OCI-LY3 (cell line): ENCODE measurements at regions not wholly inside any gene's neighbourhood (a gene's known extent, or its start where the extent isn't known, plus 50 kb on each side); places are given as distances from the start of the nearest gene placed in this dataset.

Experiments used
- H2AFZ ChIP-seq: fragments of 200-600, 300-600 bp; shearing (Covaris generic); 2 replicates; pipeline ENCODE4 v1.6.0; 2014; ENCODE audit warnings: antibody characterized with exemption, low read depth, low read length
- H3K27ac ChIP-seq: fragments of 200-600, 300-600 bp; sonication (generic); 2 replicates; pipeline ENCODE4 v1.5.1; 2014; ENCODE audit warnings: mild to moderate bottlenecking, low read length, moderate library complexity, mixed read lengths
- H3K27me3 ChIP-seq: fragments of 200-600, 300-600 bp; sonication (generic); 2 replicates; pipeline ENCODE4 v1.6.1; 2014; ENCODE audit warnings: low read depth, low read length, mixed read lengths
- H3K36me3 ChIP-seq: fragments of 200-600, 300-600 bp; sonication (generic); replicated peaks from 2 replicates; pipeline ENCODE3; 2014; ENCODE audit warnings: low read depth, low read length, mixed read lengths
- H3K4me1 ChIP-seq: fragments of 300-600, 200-600 bp; sonication (generic); 2 replicates; pipeline ENCODE4 v1.6.1; 2014; ENCODE audit warnings: low read length, mixed read lengths
- H3K4me2 ChIP-seq: fragments of 200-600, 300-600 bp; sonication (generic); 2 replicates; pipeline ENCODE4 v1.6.1; 2014; ENCODE audit warnings: low read length, mixed read lengths
- H3K4me3 ChIP-seq: fragments of 300-600, 200-600 bp; sonication (generic); 2 replicates; pipeline ENCODE4 v1.5.1; 2014; ENCODE audit warnings: antibody characterized with exemption, mild to moderate bottlenecking, low read length, moderate library complexity
- H3K79me2 ChIP-seq: fragments of 300-600, 200-600 bp; shearing (Covaris generic); 2 replicates; pipeline ENCODE4 v1.6.1; 2014; ENCODE audit warnings: mild to moderate bottlenecking, low read length, mixed read lengths
- H3K9ac ChIP-seq: fragments of 300-600, 200-600 bp; shearing (Covaris generic); 2 replicates; pipeline ENCODE4 v1.6.0; 2014; ENCODE audit warnings: mild to moderate bottlenecking, low read length, moderate library complexity
- H3K9me3 ChIP-seq: fragments of 200-600, 300-600 bp; shearing (Covaris generic); 2 replicates; pipeline ENCODE4 v1.6.1; 2014; ENCODE audit warnings: low read length, mixed read lengths; ENCODE audit not compliant: insufficient read depth
- H4K20me1 ChIP-seq: fragments of 200-600, 300-600 bp; sonication (generic); 2 replicates; pipeline ENCODE4 v1.6.1; 2016; ENCODE audit warnings: low read length, mixed read lengths; ENCODE audit not compliant: insufficient read depth
- EZH2phosphoT487 ChIP-seq: fragments of 200-600 bp; shearing (Covaris generic); IDR thresholded peaks from 2 replicates; pipeline ENCODE4 v1.6.1; 2018; ENCODE audit warnings: antibody characterized with exemption, mixed run types, low read depth
- TF ChIP-seq, protein P1 (sequence below): fragments of 200-600, 300-600 bp; sonication (generic); IDR thresholded peaks from 2 replicates; pipeline ENCODE4 v1.5.1; 2014; ENCODE audit warnings: antibody characterized with exemption, low read length, low read depth

DNA sequence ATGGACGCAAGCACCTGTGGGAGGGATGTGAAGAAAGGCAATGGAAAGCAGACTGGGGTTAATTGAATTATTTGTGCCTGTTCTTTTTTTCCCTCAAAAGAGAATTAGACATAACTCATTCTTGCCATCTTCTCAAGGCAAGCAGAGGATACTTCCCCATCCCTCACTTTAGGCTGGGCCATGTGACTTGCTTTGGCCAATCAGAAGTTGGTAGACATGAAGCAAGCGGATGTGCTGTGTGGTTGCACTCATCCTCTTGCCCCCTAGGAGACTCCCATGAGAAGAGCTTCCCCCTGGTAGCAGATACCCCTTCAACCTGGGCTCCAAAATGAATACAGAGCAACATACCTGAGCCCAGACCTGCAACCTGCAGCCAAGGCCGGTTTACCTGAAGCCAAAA lies 124.4 kb upstream of the ZC3H12C start:
- Histone ChIP-seq H3K9ac (no peak overlapping the region), H3K9me3 (no peaks in the 10 kb centered on the region), H3K27me3 (0 out of 2 replicates have a peak, but pooled peaks cover 4% of the 10 kb centered on the region), H3K4me3 (no peak overlapping the region), H3K79me2 (no peaks in the 10 kb centered on the region), H3K4me1 (peaks cover 38% of the 10 kb centered on the region), H3K27ac (no peak overlapping the region), H3K4me2 (no peak overlapping the region), H4K20me1 (no peaks in the 10 kb centered on the region), H3K36me3 (no peaks in the 10 kb centered on the region), H2AFZ (no peak overlapping the region)
- TF ChIP-seq, protein P1, sequence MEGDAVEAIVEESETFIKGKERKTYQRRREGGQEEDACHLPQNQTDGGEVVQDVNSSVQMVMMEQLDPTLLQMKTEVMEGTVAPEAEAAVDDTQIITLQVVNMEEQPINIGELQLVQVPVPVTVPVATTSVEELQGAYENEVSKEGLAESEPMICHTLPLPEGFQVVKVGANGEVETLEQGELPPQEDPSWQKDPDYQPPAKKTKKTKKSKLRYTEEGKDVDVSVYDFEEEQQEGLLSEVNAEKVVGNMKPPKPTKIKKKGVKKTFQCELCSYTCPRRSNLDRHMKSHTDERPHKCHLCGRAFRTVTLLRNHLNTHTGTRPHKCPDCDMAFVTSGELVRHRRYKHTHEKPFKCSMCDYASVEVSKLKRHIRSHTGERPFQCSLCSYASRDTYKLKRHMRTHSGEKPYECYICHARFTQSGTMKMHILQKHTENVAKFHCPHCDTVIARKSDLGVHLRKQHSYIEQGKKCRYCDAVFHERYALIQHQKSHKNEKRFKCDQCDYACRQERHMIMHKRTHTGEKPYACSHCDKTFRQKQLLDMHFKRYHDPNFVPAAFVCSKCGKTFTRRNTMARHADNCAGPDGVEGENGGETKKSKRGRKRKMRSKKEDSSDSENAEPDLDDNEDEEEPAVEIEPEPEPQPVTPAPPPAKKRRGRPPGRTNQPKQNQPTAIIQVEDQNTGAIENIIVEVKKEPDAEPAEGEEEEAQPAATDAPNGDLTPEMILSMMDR = no peak
- TF ChIP-seq EZH2phosphoT487 = no peak

DNA sequence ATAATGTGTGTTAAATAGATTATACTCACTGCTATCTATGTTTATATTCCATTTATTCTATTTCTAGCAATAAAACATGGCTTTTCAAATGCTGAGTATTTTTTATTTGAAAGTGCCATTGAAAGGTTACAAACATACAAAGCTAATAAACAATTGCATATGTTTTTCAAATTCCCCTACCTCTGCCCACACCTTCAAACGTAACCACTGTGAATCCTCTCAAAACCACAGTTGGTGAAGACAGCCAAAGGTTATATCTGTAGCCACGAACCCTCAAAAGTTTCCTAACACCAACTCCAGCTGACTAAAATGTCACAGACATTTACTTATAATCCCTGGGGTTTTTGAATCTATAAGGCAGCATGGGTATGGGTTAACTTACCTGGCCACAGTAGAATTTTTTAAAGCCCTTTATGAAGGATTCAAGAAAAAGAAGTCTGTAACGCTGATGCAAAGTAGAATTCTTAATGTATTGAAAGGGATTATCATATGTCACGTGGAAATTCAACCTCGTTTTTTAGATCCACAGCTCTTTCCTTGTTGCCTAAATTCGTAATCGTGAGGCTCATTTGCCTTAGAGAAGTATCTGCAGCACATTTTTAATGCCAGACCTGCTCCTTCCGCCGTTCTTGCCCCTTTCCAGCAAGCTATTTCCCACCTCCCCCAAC lies 122.5 kb upstream of the ZC3H12C start:
- H3K4me1 ChIP-seq = peaks cover 38% of the 10 kb centered on the region

DNA sequence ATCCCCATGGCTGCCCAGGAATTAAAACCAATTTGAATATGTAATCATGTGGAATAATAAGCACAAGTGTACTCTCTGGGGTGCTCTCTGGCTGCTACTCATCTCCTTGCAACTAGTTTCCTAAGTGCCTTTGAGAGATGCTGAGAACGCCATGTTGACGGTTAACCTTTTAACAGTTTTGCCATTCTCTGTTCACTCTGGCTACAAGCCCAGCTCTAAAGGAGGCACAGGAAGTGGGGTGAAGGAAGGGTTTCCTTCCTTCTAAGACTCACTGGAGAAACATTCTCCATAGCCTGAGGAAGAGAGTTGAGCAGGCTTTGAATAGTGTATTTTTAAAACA lies 122.0 kb upstream of the ZC3H12C start:
- TF ChIP-seq, protein P1 = no peak
- no peak for TF ChIP-seq EZH2phosphoT487
- Histone ChIP-seq H3K79me2 (no peaks in the 10 kb centered on the region), H4K20me1 (no peaks in the 10 kb centered on the region), H3K36me3 (no peaks in the 10 kb centered on the region), H3K4me3 (peak overlapping the region; percentile 44), H2AFZ (peak overlapping the region; percentile 64), H3K27ac (no peak overlapping the region), H3K9me3 (no peaks in the 10 kb centered on the region), H3K4me1 (peaks cover 38% of the 10 kb centered on the region), H3K9ac (no peak overlapping the region), H3K4me2 (peak overlapping the region; percentile 59), H3K27me3 (0 out of 2 replicates have a peak, but pooled peaks cover 7% of the 10 kb centered on the region)

More for the DNA sequence above, 122.5 kb upstream of the ZC3H12C start:
- no peaks in the 10 kb centered on the region for H3K36me3 ChIP-seq
- H3K9me3 ChIP-seq = no peaks in the 10 kb centered on the region
- H3K4me2 ChIP-seq = peak overlapping the region; percentile 59
- no peaks in the 10 kb centered on the region for H3K79me2 ChIP-seq
- no peak for TF ChIP-seq EZH2phosphoT487
- TF ChIP-seq, protein P1 = no peak
- H3K4me3 ChIP-seq = peak overlapping the region; percentile 44
- H3K9ac ChIP-seq = no peak overlapping the region
- no peaks in the 10 kb centered on the region for H4K20me1 ChIP-seq
- H3K27ac ChIP-seq = no peak overlapping the region
- 0 out of 2 replicates have a peak, but pooled peaks cover 7% of the 10 kb centered on the region for H3K27me3 ChIP-seq
- H2AFZ ChIP-seq = peak overlapping the region; percentile 64

DNA sequence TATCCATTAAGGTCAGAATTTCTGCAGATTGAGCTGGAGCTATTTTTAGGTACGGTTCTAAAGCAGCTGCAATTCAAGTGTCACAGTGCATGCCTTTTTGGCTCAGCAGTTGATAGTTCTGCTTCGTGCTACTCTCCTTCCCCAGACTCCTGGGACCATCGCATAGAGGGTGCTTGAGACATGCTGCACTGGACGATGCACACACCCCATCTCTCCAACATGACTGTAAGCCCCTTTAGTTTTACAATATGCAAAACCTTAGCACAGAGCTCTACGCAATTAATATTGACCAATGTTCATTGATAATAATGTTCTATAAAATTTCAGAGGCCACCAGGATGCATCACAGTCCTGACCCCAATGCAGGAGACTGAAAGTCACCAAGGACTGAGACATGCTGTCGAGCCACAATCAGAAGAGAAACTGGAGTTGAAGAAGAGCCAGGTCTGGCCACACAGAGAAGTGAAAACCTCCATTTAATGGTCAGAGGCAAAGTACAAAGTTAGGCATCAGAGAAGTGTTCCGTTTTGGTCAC lies 120.9 kb upstream of the ZC3H12C start:
- Histone ChIP-seq H3K27me3 (0 out of 2 replicates have a peak, but pooled peaks cover 7% of the 10 kb centered on the region), H3K27ac (no peak overlapping the region), H4K20me1 (no peaks in the 10 kb centered on the region), H3K9me3 (no peaks in the 10 kb centered on the region), H3K4me2 (peak overlapping the region; percentile 59), H3K4me3 (peak overlapping the region; percentile 5; the same call in 1 of the 2 replicates), H2AFZ (no peak overlapping the region), H3K79me2 (no peaks in the 10 kb centered on the region), H3K4me1 (peaks cover 33% of the 10 kb centered on the region), H3K9ac (no peak overlapping the region), H3K36me3 (no peaks in the 10 kb centered on the region)
- no peak for TF ChIP-seq EZH2phosphoT487
- TF ChIP-seq, protein P1 = no peak
